ENCODE measurements at regions not wholly inside any gene's neighbourhood (a gene's known extent, or its start where the extent isn't known, plus 50 kb on each side); places are given as distances from the start of the nearest gene placed in this dataset.

GRCh38 chr15:62218841-62219240 is 53.8 kb upstream of the C2CD4B start:
- TF ChIP-seq, protein P1, sequence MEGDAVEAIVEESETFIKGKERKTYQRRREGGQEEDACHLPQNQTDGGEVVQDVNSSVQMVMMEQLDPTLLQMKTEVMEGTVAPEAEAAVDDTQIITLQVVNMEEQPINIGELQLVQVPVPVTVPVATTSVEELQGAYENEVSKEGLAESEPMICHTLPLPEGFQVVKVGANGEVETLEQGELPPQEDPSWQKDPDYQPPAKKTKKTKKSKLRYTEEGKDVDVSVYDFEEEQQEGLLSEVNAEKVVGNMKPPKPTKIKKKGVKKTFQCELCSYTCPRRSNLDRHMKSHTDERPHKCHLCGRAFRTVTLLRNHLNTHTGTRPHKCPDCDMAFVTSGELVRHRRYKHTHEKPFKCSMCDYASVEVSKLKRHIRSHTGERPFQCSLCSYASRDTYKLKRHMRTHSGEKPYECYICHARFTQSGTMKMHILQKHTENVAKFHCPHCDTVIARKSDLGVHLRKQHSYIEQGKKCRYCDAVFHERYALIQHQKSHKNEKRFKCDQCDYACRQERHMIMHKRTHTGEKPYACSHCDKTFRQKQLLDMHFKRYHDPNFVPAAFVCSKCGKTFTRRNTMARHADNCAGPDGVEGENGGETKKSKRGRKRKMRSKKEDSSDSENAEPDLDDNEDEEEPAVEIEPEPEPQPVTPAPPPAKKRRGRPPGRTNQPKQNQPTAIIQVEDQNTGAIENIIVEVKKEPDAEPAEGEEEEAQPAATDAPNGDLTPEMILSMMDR (optimal IDR thresholded peaks at IDR 0.05 in 1 of 3, IDR thresholded peaks at IDR 0.05 in 1 of 3, conservative IDR thresholded peaks at IDR 0.05 in 1 of 3; ENCODE audit: extremely low read depth in 1 of 3, insufficient read depth in 2 of 3, low read length in 3 of 3), result no peak
- no peak for TF ChIP-seq EZH2 (IDR thresholded peaks at IDR 0.05; ENCODE audit: low read length)
- no peak for FAIRE-seq
- dilution Hi-C loops (cut with MboI; ENCODE audit: extremely low pct_ligation_motif_present, low sequenced_read_pairs), result no loop called here

DNA sequence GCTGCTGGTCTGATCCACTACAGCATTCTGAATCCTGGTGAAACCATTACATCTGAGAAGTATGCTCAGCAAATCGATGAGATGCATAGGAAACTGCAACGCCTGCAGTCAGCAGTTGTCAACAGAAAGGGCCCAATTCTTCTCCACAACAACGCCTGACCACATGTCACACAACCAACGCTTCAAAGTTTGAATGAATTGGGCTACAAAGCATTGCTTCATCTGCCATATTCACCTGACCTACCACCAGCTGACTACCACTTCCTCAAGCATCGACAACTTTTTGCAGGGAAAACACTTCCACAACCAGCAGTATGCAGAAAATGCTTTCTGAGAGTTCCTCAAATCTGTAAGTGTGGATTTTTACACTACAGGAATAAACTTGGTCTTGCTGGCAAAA is 54.7 kb upstream of the C2CD4B start:
- Histone ChIP-seq H3K9ac (ENCODE audit: control insufficient read depth, extremely low read depth, insufficient read depth, low read length) (no peak overlapping the region), H3K9me3 (ENCODE audit: control insufficient read depth, low read depth, low read length) (peaks cover 4% of the 10 kb centered on the region), H3K27ac (ENCODE audit: control insufficient read depth, insufficient read depth, low read length) (no peak overlapping the region), H3K4me3 (ENCODE audit: control insufficient read depth in 2 of 3, extremely low read depth in 1 of 3, insufficient read depth in 2 of 3, low read depth in 1 of 3, low read length in 3 of 3) (no peak overlapping the region), H3K9me1 (ENCODE audit: control insufficient read depth, extremely low read depth, insufficient read depth, low read length) (no peaks in the 10 kb centered on the region), H3K4me2 (ENCODE audit: control insufficient read depth, extremely low read depth, insufficient read depth, low read depth, low read length) (no peak overlapping the region), H3K36me3 (ENCODE audit: control insufficient read depth in 2 of 2, extremely low read depth in 1 of 2, insufficient read depth in 2 of 2, low read length in 2 of 2) (no peaks in the 10 kb centered on the region), H3K27me3 (ENCODE audit: control insufficient read depth, extremely low read depth, insufficient read depth, low read length) (no peaks in the 10 kb centered on the region), H3K79me2 (ENCODE audit: control insufficient read depth, insufficient read depth, low read length) (no peaks in the 10 kb centered on the region), H4K20me1 (ENCODE audit: control insufficient read depth, extremely low read depth, insufficient read depth, low read length) (no peaks in the 10 kb centered on the region), H2AFZ (ENCODE audit: control insufficient read depth, low read length) (no peak overlapping the region), H3K4me1 (ENCODE audit: control insufficient read depth, extremely low read depth, insufficient read depth, low read length) (no peaks in the 10 kb centered on the region)
- TF ChIP-seq EZH2 (IDR thresholded peaks at IDR 0.05; ENCODE audit: low read length), result no peak
- TF ChIP-seq, protein P1 (optimal IDR thresholded peaks at IDR 0.05 in 1 of 3, IDR thresholded peaks at IDR 0.05 in 1 of 3, conservative IDR thresholded peaks at IDR 0.05 in 1 of 3; ENCODE audit: extremely low read depth in 1 of 3, insufficient read depth in 2 of 3, low read length in 3 of 3), result no peak
- dilution Hi-C loops (cut with MboI; ENCODE audit: extremely low pct_ligation_motif_present, low sequenced_read_pairs), result no loop called here
- FAIRE-seq (no peak), DNase-seq (ENCODE audit: low read depth, low spot score) (no peak)

More at GRCh38 chr15:62218841-62219240, 53.8 kb upstream of the C2CD4B start:
- Histone ChIP-seq H3K4me3 (ENCODE audit: control insufficient read depth in 2 of 3, extremely low read depth in 1 of 3, insufficient read depth in 2 of 3, low read depth in 1 of 3, low read length in 3 of 3) (no peak overlapping the region), H3K9me3 (ENCODE audit: control insufficient read depth, low read depth, low read length) (peaks cover 4% of the 10 kb centered on the region), H3K9me1 (ENCODE audit: control insufficient read depth, extremely low read depth, insufficient read depth, low read length) (no peaks in the 10 kb centered on the region), H3K4me1 (ENCODE audit: control insufficient read depth, extremely low read depth, insufficient read depth, low read length) (no peaks in the 10 kb centered on the region), H4K20me1 (ENCODE audit: control insufficient read depth, extremely low read depth, insufficient read depth, low read length) (no peaks in the 10 kb centered on the region), H2AFZ (ENCODE audit: control insufficient read depth, low read length) (no peak overlapping the region), H3K27ac (ENCODE audit: control insufficient read depth, insufficient read depth, low read length) (no peak overlapping the region), H3K27me3 (ENCODE audit: control insufficient read depth, extremely low read depth, insufficient read depth, low read length) (no peaks in the 10 kb centered on the region), H3K9ac (ENCODE audit: control insufficient read depth, extremely low read depth, insufficient read depth, low read length) (no peak overlapping the region), H3K36me3 (ENCODE audit: control insufficient read depth in 2 of 2, extremely low read depth in 1 of 2, insufficient read depth in 2 of 2, low read length in 2 of 2) (no peaks in the 10 kb centered on the region), H3K4me2 (ENCODE audit: control insufficient read depth, extremely low read depth, insufficient read depth, low read depth, low read length) (no peak overlapping the region), H3K79me2 (ENCODE audit: control insufficient read depth, insufficient read depth, low read length) (no peaks in the 10 kb centered on the region)
- DNase-seq (ENCODE audit: low read depth, low spot score), result no peak

All from keratinocyte (primary cell).